Epithelial cell of esophagus (primary cell): ENCODE measurements at regions not wholly inside any gene's neighbourhood (a gene's known extent, or its start where the extent isn't known, plus 50 kb on each side); places are given as distances from the start of the nearest gene placed in this dataset.

Experiments used
- DNase-seq: peaks from one replicate; pipeline ENCODE4 v3.0.0; 2010; ENCODE audit warnings: low read depth
- H3K4me3 ChIP-seq: 2 replicates; pipeline ENCODE4 v1.5.1; 2011; ENCODE audit warnings: mild to moderate bottlenecking, low read length, control low read depth
- CTCF ChIP-seq: IDR thresholded peaks from 2 replicates; pipeline ENCODE4 v1.5.1; 2011; ENCODE audit warnings: low read depth, mild to moderate bottlenecking, low read length, control low read depth, inconsistent platforms; ENCODE audit not compliant: insufficient read depth; ENCODE audit errors: missing control alignments

- no peak for TF ChIP-seq CTCF
- peak; percentile 79 for DNase-seq
- no peak overlapping the region for H3K4me3 ChIP-seq
Observed at GRCh38 chrX:134718105-134718965, 60.1 kb upstream of the PLAC1 start.

DNA sequence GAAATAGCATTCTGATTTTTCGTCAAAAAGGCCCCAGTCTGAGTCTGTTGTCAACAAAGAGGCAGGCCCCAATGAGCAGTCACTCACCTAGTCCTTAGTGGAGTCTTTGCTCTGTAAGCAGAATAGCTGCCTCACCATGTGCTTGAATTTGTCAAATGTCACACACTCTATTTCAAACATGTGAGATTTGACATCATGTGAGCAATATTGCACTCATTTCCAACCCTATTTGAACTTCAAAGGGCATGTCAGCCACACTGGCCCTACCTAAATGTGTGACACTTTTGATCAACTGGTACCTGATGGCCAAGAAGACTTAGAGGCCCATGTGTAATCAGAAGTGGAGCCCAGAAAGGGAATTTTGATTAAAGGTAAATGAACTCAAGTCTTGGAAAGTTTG is 59.4 kb upstream of the PLAC1 start:
- no peak for TF ChIP-seq CTCF
- H3K4me3 ChIP-seq: no peak overlapping the region
- DNase-seq: no peak

DNA sequence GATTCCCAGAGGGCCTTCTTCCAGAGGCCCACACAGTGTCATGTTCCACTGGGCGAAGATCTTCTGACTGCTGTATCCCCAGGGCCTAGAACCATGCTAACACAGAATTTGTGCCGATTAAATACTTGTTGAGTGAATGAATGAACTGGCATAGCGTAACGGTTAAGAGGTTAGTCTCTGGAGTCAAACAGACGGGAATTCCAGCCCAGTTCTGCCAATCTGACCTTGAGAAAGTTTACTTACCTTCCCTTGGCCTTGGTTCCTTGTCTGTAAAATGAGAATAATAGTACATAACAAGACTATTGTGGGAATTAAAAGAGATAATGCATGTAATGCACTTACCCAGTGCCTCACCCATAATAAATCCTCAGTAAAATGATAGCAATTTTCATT is 58.3 kb upstream of the PLAC1 start:
- DNase-seq: no peak
- TF ChIP-seq CTCF: no peak
- H3K4me3 ChIP-seq: no peak overlapping the region

DNA sequence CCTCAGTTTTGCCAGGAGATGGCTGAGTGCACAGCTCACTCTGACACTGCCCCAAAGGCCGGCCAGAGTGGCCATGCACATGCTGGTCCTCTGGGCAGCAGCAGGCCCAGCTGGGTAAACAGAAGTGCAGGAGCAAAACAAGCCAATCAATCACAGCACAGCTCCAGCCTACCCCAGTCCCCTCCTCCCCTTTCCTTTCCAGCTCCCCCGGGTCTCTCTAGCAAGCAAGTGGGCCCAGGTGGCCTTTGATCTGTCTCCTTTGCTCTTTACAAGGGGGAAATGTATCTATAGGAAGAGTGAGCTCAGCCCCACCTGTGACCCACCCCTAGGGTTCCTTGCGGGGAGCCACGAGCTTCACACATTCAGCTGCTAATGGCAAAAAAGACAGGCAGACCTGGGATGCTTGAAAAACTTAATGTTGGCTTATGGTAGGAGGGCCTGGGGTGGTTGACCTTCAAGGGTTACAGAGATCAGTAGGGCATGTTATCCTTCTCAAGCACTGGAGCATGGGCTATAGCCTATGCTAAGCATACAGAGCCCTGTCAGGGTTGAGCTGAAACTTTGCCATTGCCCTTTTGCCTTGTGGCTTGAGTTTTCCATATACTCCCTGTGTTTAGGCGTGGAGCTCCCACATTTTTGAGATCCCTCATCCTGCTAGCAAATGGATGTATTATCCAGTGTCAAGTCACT is 57.8 kb upstream of the PLAC1 start:
- no peak for DNase-seq
- H3K4me3 ChIP-seq: no peak overlapping the region
- no peak for TF ChIP-seq CTCF

GRCh38 chrX:134714633-134715110 is 56.4 kb upstream of the PLAC1 start:
- H3K4me3 ChIP-seq: no peak overlapping the region
- TF ChIP-seq CTCF: no peak

DNA sequence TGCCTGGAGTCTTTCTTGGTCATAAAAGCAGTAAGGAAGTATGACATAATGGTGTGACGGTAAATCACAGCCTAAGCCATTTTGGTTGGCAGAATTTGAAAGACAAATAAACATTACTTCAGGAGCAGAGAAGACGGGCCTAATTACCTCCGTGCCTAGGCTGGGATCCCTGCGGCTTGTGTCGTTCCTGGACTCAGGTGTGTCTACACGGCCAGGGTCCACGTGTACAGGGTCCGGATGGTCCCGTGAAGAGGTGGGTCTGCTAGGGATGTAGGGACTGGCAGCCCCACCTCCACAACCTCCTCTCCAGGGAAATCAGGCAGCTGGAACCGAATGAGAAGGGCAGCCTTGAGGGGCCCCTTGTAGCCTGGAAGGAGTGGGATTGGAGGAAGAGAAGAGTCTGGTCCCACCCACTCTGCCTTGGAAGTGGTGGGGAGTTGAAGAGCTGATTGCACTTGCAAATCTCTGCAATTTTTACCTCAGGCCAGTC is 55.4 kb upstream of the PLAC1 start:
- TF ChIP-seq CTCF: no peak
- no peak for DNase-seq
- H3K4me3 ChIP-seq: no peak overlapping the region

More at GRCh38 chrX:134714633-134715110, 56.4 kb upstream of the PLAC1 start:
- no peak for DNase-seq
